ENCODE measurements at regions not wholly inside any gene's neighbourhood (a gene's known extent, or its start where the extent isn't known, plus 50 kb on each side); places are given as distances from the start of the nearest gene placed in this dataset.

DNA sequence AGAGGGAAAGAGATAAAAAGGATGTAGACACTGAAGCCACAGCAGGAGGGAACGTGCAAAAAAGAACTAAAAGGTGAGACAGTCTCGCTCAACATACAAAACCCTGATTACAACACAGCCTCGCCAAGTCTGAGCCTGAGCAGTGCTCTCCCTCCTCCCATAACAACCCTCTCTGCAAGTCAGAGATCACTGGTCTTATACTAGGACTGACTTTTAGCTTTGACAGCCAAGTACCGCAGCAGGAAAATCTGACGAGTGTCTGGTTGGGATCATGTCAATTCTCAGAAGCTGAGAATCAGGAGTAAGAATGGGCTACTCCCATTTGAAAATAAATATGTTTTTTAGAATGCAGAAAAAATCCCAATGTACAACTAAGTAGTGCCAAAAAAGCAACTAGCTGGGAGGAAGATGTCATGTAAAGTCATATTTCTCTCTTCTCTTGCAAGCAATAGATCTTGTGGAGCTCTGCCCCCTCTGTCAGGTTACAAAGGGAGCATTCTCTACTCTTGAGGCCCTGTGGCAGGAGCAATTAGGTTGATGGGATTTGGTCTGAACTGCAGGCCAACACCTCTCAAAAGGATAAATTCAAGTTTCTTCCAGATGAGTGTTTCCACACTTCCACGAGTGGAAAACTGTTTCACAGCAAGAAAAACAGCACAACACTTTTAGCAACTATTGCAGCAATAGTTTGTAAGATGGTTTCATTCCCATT is 118.9 kb upstream of the COL21A1 start:
- no peak overlapping the region for H3K4me3 ChIP-seq
- H3K4me1 ChIP-seq = peaks cover 18% of the 10 kb centered on the region
- no peaks in the 10 kb centered on the region for H3K9me3 ChIP-seq
- no peak overlapping the region for H3K27ac ChIP-seq
- no peaks in the 10 kb centered on the region for H3K27me3 ChIP-seq
- intact Hi-C loops (cut with DNase I; ENCODE audit: low total_unique reads) = loop anchor here (10.0 kb wide), 1 partner anchor 179 kb away; no protein-coding TSS in a partner anchor
- H3K36me3 ChIP-seq (ENCODE audit: low read depth, missing control alignments) = no peaks in the 10 kb centered on the region
- TF ChIP-seq, protein P1, sequence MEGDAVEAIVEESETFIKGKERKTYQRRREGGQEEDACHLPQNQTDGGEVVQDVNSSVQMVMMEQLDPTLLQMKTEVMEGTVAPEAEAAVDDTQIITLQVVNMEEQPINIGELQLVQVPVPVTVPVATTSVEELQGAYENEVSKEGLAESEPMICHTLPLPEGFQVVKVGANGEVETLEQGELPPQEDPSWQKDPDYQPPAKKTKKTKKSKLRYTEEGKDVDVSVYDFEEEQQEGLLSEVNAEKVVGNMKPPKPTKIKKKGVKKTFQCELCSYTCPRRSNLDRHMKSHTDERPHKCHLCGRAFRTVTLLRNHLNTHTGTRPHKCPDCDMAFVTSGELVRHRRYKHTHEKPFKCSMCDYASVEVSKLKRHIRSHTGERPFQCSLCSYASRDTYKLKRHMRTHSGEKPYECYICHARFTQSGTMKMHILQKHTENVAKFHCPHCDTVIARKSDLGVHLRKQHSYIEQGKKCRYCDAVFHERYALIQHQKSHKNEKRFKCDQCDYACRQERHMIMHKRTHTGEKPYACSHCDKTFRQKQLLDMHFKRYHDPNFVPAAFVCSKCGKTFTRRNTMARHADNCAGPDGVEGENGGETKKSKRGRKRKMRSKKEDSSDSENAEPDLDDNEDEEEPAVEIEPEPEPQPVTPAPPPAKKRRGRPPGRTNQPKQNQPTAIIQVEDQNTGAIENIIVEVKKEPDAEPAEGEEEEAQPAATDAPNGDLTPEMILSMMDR (IDR thresholded peaks at IDR 0.05) = no peak
- no peak for TF ChIP-seq POLR2A (IDR thresholded peaks at IDR 0.05)
- no peak for DNase-seq
- 72 to 77% methylated on average over 6 of the region's 6 CpGs for WGBS, 2 donors

DNA sequence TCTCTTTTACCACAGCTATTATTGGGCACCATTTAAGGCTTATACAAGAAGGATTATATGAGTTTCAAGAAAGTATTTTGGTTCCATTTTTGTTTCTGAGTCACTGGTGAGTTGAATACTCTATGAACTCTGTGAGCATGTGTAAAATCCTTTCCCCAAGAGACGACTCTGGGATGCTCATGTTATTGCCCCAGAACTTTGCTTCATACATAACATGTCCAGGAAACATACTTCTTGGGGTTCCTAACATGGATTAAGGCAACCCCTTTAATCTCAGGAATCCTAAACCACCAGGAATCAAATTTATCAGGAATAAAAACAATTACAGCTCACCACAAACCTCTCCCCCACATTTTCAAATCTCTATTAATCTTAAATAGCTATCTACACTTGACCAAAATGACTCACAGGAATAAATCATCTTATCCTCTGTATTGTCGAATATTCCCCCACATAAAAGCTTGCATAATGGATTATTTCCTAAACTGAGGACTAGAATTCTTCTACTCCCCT is 117.5 kb upstream of the COL21A1 start:
- no peak for DNase-seq
- H3K27ac ChIP-seq = no peak overlapping the region
- no peak overlapping the region for H3K4me3 ChIP-seq
- TF ChIP-seq, protein P1 (IDR thresholded peaks at IDR 0.05) = no peak
- TF ChIP-seq POLR2A (IDR thresholded peaks at IDR 0.05) = no peak
- 74 to 83% methylated on average over 2 of the region's 2 CpGs for WGBS, 2 donors
- no peaks in the 10 kb centered on the region for H3K36me3 ChIP-seq (ENCODE audit: low read depth, missing control alignments)
- H3K4me1 ChIP-seq = peaks cover 5% of the 10 kb centered on the region
- H3K27me3 ChIP-seq = no peaks in the 10 kb centered on the region
- H3K9me3 ChIP-seq = no peaks in the 10 kb centered on the region
- intact Hi-C loops (cut with DNase I; ENCODE audit: low total_unique reads) = loop anchor here (10.0 kb wide), 1 partner anchor 180 kb away; no protein-coding TSS in a partner anchor

DNA sequence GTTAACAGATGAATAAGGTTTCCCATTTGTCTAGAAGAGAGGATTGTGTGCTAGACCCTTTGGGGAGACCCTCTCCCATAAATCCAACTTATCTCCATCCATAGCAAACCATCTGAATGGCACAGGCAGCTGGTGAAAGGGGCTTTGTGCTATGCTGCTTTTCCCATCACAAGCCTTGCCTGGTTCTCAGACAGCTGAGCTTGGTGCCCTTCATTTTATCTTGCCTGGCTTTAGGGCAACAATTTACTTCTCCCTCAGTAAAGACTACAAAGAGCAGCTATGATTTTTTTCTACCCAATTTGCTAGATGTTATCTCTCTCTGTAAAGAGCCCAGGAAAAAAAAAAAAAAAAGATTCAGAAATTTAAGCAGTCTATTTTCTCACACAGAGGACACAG is 117.0 kb upstream of the COL21A1 start:
- Histone ChIP-seq H3K27me3 (no peaks in the 10 kb centered on the region), H3K36me3 (ENCODE audit: low read depth, missing control alignments) (no peaks in the 10 kb centered on the region), H3K4me3 (no peak overlapping the region), H3K9me3 (no peaks in the 10 kb centered on the region), H3K4me1 (peaks cover 3% of the 10 kb centered on the region), H3K27ac (no peak overlapping the region)
- no peak for DNase-seq
- intact Hi-C loops (cut with DNase I; ENCODE audit: low total_unique reads) = loop anchor here (10.0 kb wide), 1 partner anchor 180 kb away; no protein-coding TSS in a partner anchor
- TF ChIP-seq, protein P1 (IDR thresholded peaks at IDR 0.05) = no peak
- no peak for TF ChIP-seq POLR2A (IDR thresholded peaks at IDR 0.05)

DNA sequence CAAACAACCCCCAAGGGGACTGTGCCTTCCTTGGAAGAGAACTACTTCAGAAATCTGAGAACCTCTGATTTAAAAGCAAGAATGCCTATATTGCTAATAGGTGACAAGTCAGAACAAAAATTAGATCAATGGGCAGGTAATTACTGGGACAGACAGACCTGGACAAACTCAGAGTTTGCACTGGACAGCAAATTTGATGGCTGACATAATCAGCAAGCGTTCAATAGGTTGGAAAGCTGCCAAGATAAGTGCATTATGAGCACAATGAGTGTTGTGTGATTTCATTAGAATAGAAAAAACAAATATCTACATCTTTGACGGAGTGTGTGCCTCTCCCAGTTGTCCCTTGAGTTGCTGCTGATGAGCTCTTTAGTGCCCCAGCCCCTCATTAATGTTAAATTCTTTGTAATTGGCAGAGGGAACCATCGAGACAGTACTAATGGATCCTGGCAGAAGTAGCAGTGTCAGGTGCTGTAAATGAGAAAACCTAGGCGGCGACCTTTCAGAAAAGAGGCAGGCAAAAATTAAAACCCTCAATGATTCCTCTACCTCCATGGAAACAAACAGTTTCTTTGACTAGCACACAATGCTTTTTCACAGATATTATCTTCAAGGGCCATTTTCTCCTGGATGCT is 116.5 kb upstream of the COL21A1 start:
- Histone ChIP-seq H3K36me3 (ENCODE audit: low read depth, missing control alignments) (no peaks in the 10 kb centered on the region), H3K4me1 (peaks cover 3% of the 10 kb centered on the region), H3K9me3 (no peaks in the 10 kb centered on the region), H3K27ac (no peak overlapping the region), H3K27me3 (no peaks in the 10 kb centered on the region), H3K4me3 (no peak overlapping the region)
- TF ChIP-seq, protein P1 (IDR thresholded peaks at IDR 0.05) = no peak
- no peak for TF ChIP-seq POLR2A (IDR thresholded peaks at IDR 0.05)
- no peak for DNase-seq
- intact Hi-C loops (cut with DNase I; ENCODE audit: low total_unique reads) = loop anchor here (10.0 kb wide), 1 partner anchor 181 kb away; no protein-coding TSS in a partner anchor
- WGBS, 2 donors = 85 to 86% methylated on average over 5 of the region's 5 CpGs
